NCI-H774 (cell line): ENCODE measurements at regions not wholly inside any gene's neighbourhood (a gene's known extent, or its start where the extent isn't known, plus 50 kb on each side); places are given as distances from the start of the nearest gene placed in this dataset.
"Not testable (repeated sequence)": the region's sequence is repeated elsewhere in the genome, so short reads cannot be mapped to it uniquely, and the experiment has no call there.

Source experiments
- DNase-seq: peaks from one replicate; lab custom pipeline; 2025; lab: John Stamatoyannopoulos, UW

GRCh38 chr10:114872519-114873087 is 51.0 kb downstream of the FHIP2A start:
- DNase-seq = no peak

DNA sequence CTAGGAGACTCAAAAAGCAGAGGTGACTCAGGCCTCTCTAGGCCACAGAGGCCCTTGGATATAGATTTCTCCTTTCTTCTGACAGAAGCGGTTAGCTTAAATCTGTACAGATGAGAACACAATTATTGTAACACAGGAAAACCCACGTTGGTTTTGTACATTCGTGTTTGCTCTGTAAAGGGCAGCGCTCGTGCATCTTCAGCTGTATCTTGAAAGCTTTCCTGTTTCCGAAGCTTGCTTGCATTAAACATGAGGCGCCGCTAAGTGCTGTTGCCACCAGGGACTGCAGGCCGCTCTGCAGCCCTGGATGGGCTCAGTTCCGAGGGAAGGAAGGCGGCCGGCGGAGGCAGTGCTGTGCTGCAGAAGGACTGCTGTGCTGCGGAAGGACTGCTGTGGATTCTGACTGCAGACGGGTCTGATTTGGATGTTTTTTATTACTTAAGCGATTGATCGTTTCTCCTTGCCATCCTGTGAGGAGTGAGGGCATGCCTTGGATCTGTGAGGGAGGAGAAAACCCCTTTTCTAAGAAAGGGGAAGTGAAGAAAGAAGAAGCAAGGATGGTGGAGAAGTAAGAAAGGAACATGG is 53.3 kb downstream of the FHIP2A start:
- DNase-seq = no peak

DNA sequence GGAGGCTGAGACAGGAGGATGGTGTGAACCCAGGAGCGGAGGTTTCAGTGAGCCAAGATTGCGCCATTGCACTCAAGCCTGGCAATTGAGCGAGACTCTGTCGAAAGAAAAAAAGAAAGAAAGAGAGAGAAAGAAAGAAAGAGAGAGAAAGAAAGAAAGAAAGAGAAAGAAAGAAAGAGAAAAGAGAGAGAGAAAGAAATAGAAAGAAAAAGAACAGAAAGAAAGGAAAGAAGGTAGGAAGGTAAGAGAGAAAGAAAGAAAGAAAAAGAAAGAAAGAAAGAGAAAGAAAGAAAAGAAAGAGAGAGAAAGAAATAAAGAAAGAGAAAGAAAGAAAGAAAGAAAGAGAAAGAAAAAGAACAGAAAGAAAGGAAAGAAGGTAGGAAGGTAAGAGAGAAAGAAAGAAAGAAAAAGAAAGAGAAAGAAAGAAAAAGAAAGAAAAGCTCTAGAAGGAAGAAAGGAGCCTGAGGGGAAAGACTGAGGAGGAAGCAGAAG is 54.1 kb downstream of the FHIP2A start:
- DNase-seq = not testable (repeated sequence)

DNA sequence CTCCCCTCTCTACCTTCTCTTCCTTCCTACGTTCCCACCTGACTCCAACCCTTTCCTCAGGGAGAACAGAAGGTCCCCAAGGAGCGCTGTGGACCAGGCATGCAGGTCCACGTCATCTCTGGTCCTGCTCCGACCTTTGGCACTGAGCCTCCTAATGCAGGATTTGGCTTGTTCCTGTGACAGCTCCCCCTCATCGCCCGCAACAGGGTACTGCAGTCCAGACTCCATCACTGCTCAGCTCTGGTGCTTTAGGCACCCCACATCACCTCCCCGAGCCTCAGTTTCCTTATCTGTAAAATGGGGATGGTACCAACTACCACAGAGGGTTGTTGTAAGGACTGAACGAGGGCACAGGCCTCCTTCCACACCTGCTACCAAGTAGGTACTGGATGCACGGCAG is 54.6 kb downstream of the FHIP2A start:
- DNase-seq = no peak

- peak; percentile 27 for DNase-seq
Observed at GRCh38 chr10:114876602-114877300, 55.2 kb downstream of the FHIP2A start.

- DNase-seq = no peak
Observed at GRCh38 chr10:114877301-114877644, 55.7 kb downstream of the FHIP2A start.

- DNase-seq = no peak
Observed at GRCh38 chr10:114879093-114879492, 57.5 kb downstream of the FHIP2A start.

DNA sequence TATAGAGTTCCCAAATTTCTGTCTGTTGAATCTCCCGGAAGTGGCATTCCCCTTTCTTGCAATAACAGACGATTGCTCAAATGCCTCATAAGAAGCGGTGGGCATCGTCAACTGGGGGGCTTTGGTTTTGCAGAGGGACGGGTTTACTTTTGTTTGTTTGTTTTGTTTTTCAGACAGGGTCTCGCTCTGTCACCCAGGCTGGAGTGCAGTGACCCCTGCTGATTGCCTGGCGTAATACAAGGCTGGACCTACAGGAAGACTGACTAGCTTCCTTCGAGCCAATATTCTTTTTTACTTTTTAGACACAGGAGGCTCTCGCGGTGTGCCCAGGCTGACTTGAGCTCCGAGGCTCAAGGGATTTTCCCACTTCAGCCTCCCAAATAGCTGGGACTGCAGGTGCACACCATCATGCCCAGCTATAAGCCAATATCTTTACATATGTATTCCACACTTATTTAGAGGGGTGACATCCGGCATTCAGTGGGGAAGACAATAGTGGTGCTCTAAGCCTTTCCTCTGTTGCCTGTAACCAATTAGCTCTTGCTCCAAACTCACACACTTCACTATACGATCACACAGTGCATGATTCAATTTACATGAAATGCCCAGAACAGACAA is 58.1 kb downstream of the FHIP2A start:
- DNase-seq = no peak

DNA sequence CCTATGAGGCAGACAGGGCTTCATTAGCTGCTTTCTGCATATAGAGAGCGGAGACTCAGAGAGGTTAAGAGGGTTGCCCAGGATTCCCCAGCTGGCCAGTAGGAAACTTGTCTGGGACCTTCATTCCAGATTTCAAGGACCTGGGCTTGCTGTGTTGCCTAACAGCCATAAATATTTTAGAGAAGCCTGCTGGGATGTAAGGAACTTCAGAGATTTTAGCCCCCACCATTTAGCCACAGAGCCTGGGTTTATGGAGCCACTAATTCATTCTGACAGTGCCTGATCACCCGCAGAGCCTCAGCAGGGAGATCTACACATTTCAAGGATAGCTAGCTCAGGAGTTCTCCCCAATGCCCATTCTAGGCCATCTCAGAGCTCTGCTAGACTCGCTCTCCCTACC is 56.6 kb upstream of the TRUB1 start:
- DNase-seq = no peak

- DNase-seq = no peak
Observed at GRCh38 chr10:114881901-114882300, 56.1 kb upstream of the TRUB1 start.

GRCh38 chr10:114885443-114885842 is 52.6 kb upstream of the TRUB1 start:
- no peak for DNase-seq
